Thoracic aorta (tissue), 2 donors: ENCODE measurements at regions not wholly inside any gene's neighbourhood (a gene's known extent, or its start where the extent isn't known, plus 50 kb on each side); places are given as distances from the start of the nearest gene placed in this dataset.

Experiments used
- ATAC-seq: fragments of 150-250 bp; one replicate; pipeline ENCODE4 v1.8.0; 2017; ENCODE audit warnings: low read depth; ENCODE audit not compliant: insufficient number of reproducible peaks, low FRiP score
- DNase-seq: peaks from one replicate; pipeline ENCODE4 v3.0.0-alpha.2; 2020; ENCODE audit warnings: low spot score
- H3K27ac ChIP-seq, 2 donors: fragments of 200-600 bp; sonication (generic); 1 replicate in 1 of 2; 2 replicates in 1 of 2; pipeline ENCODE4 v1.5.1; 2016; ENCODE audit warnings: mild to moderate bottlenecking in 2 of 2, moderate library complexity in 2 of 2
- H3K27me3 ChIP-seq: fragments of 200-600 bp; sonication (generic); replicated peaks from 2 replicates; pipeline ENCODE4 v1.6.0; 2016; ENCODE audit warnings: mild to moderate bottlenecking; ENCODE audit not compliant: insufficient read depth
- H3K36me3 ChIP-seq: fragments of 200-600 bp; sonication (generic); one replicate; pipeline ENCODE4 v1.5.1; 2016
- H3K4me1 ChIP-seq, 2 donors: fragments of 200-600 bp; sonication (generic); 1 replicate in 1 of 2; 2 replicates in 1 of 2; pipeline versions ENCODE4 v1.5.1 to v1.6.0; 2016; ENCODE audit warnings: low read depth in 2 of 2, mild to moderate bottlenecking in 1 of 2; ENCODE audit not compliant: control insufficient read depth in 1 of 2
- H3K4me3 ChIP-seq: fragments of 200-600 bp; sonication (generic); 2 replicates; pipeline ENCODE4 v1.5.1; 2016; ENCODE audit warnings: mild to moderate bottlenecking
- H3K9me3 ChIP-seq: fragments of 200-600 bp; sonication (generic); 2 replicates; pipeline ENCODE4 v1.5.1; 2016
- CTCF ChIP-seq: fragments of 200-600 bp; sonication (generic); IDR thresholded peaks from one replicate; pipeline ENCODE4 v1.5.1; 2019; ENCODE audit warnings: antibody characterized with exemption

GRCh38 chr7:94067506-94067905 is 63.4 kb upstream of the BET1 start:
- TF ChIP-seq CTCF, result no peak
- DNase-seq (no peak), ATAC-seq (no peak)
- Histone ChIP-seq H3K36me3 (no peaks in the 10 kb centered on the region), H3K4me3 (no peak overlapping the region), H3K27ac (no peak overlapping the region), H3K4me1 (no peaks in the 10 kb centered on the region), H3K9me3 (no peaks in the 10 kb centered on the region), H3K27me3 (no peaks in the 10 kb centered on the region)

- H3K27me3 ChIP-seq, result no peaks in the 10 kb centered on the region
- no peak overlapping the region for H3K27ac ChIP-seq
- no peak for TF ChIP-seq CTCF
- H3K4me3 ChIP-seq, result no peak overlapping the region
- no peak for ATAC-seq
- H3K9me3 ChIP-seq, result no peaks in the 10 kb centered on the region
- no peaks in the 10 kb centered on the region for H3K36me3 ChIP-seq
- no peak for DNase-seq
- H3K4me1 ChIP-seq, result no peaks in the 10 kb centered on the region
These were observed 65.1 kb upstream of the BET1 start for GRCh38 chr7:94069162-94069739.

DNA sequence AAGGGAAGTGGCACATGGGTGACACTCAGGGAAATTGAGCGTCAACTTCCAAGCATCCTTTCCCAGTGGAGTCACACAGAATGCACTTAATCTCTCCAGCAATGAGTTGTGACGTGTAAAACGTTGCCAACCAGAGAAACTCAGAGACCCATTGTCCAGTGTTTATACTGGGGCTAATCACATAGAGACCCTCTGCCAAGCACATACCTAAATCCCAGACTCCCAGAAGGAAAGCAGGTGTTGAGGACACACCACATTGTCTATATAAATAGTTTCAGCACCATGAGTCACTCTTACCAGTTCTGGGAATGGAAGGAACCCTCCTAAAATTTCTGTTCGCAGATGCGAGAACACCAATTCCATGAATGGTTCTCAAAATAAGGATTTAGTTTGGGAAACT is 76.4 kb upstream of the BET1 start:
- DNase-seq (no peak), ATAC-seq (no peak)
- H3K4me1 ChIP-seq, result no peaks in the 10 kb centered on the region
- no peaks in the 10 kb centered on the region for H3K9me3 ChIP-seq
- no peak overlapping the region for H3K4me3 ChIP-seq
- TF ChIP-seq CTCF, result no peak
- H3K27ac ChIP-seq, result no peak overlapping the region
- no peaks in the 10 kb centered on the region for H3K27me3 ChIP-seq
- H3K36me3 ChIP-seq, result no peaks in the 10 kb centered on the region

- ATAC-seq, result no peak
- TF ChIP-seq CTCF, result no peak
- no peaks in the 10 kb centered on the region for H3K4me1 ChIP-seq
- H3K4me3 ChIP-seq, result no peak overlapping the region
- H3K27me3 ChIP-seq, result no peaks in the 10 kb centered on the region
- DNase-seq, result no peak
- H3K36me3 ChIP-seq, result no peaks in the 10 kb centered on the region
- H3K27ac ChIP-seq, result no peak overlapping the region
- no peaks in the 10 kb centered on the region for H3K9me3 ChIP-seq
These were observed 78.0 kb upstream of the BET1 start for GRCh38 chr7:94082126-94082525.

DNA sequence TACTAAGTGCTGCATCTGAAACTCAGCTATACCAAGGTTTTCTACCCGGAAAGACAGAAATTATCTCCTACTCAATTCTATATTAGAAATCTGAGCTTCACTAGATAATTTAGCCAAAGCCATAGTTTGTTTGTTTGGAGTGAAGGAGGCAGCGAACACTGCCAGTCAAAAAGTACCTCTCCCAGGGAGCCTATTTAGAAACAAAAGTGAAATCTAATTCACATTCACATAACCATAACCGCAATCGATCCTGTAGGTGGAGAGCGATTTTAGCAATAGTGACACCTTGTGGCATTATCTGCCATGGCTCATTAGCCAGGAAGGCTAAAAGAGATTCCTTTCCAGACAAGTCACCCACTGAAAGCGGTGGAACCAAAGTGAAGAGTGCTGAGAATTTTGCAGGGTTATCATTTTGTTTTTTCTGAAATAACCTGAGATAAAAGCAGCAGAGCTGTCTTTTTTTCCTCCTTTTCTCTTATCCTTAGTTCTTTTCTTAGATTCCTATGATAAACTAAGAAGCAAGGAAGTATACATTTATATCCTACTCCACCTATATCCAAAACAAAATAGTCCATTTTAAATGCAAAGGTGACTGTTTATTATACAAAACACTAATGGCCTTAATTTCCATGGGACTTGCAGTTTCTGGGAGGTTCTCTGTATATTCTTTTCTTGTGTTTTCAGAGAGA is 83.7 kb upstream of the BET1 start:
- peak overlapping the region; percentile 31 for H3K4me3 ChIP-seq
- peak; percentile 56 for TF ChIP-seq CTCF
- no peaks in the 10 kb centered on the region for H3K27me3 ChIP-seq
- H3K9me3 ChIP-seq, result no peaks in the 10 kb centered on the region
- ATAC-seq (no peak), DNase-seq (no peak)
- H3K36me3 ChIP-seq, result no peaks in the 10 kb centered on the region
- H3K4me1 ChIP-seq, result peaks cover 0 to 6% of the 10 kb centered on the region in 2 donors
- no peak overlapping the region for H3K27ac ChIP-seq
